ENCODE measurements at regions not wholly inside any gene's neighbourhood (a gene's known extent, or its start where the extent isn't known, plus 50 kb on each side); places are given as distances from the start of the nearest gene placed in this dataset.

DNA sequence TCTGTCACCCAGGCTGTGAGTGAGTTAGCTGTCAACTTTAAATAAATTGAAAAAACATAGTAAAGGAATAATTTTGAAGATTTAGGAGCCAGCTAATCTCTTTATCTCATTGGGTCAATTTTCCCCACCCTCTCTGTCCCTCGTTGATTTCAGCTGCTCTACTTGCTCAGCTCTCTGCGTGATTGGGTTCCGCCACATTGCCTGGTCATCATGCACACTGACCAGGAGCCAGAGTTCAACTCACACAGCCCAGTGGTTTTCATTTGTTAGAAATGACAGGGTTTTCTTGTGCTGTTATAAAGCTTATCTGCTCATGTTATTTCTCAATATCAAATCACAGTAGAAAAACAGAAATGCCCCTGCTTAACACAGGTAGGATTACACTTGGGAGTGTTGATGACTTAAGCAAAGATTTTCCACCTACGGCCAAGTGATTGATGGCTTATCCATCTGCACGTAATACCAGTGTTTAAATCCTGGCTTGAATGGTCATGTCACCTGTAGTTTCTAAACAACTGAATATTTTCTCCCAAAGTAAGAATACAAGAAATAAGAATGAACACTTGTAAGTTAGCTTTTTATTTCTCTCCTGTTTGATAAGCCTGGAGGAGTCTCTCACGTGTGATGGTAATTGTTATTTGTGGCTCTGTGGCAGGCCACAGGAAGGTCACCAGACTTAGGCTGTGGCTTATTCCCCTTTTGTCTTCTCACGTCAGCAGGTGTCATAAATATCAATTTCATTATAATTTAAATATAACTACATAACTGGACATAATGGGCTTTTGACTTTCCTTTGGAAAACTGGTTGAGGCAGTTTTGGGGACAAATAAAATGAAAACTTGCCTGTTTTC, 367.2 kb upstream of the DDHD1 start:
- H3K27me3 ChIP-seq (replicated peaks; ENCODE audit: control insufficient read depth, insufficient read depth, low read length, poor library complexity, severe bottlenecking), result no peaks in the 10 kb centered on the region
- H3K36me3 ChIP-seq (ENCODE audit: control insufficient read depth, insufficient read depth, low read length), result no peaks in the 10 kb centered on the region
- no peak overlapping the region for H3K4me3 ChIP-seq (ENCODE audit: insufficient read depth, low read depth, low read length, poor library complexity, severe bottlenecking)
- no peaks in the 10 kb centered on the region for H3K9me3 ChIP-seq (ENCODE audit: control insufficient read depth, low read length)
- no peak overlapping the region for H3K27ac ChIP-seq (ENCODE audit: insufficient read depth, low read length, poor library complexity, severe bottlenecking)
- no peak for DNase-seq
- H3K4me1 ChIP-seq (ENCODE audit: control insufficient read depth, insufficient read depth, low read length, poor library complexity, severe bottlenecking), result no peaks in the 10 kb centered on the region

DNA sequence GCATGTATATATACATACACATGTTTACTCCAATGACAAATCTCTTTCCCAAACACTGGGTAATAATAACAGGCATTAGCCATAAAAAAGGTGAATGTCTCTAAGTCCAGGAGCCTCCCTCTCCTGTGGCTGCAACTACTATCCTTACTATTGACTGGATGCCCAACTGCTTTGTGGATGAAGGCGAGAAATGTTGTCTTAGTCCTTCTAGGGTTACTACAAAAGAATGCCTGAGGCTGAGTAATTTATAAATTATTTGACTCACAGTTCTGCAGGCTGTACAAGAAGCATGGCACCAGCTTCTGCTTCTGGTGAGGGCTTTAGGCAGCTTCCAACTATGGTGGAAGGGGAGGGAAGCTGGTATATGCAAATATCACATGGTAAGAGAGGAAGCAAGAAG, 366.0 kb upstream of the DDHD1 start:
- no peaks in the 10 kb centered on the region for H3K36me3 ChIP-seq (ENCODE audit: control insufficient read depth, insufficient read depth, low read length)
- no peak overlapping the region for H3K4me3 ChIP-seq (ENCODE audit: insufficient read depth, low read depth, low read length, poor library complexity, severe bottlenecking)
- no peak for DNase-seq
- no peak overlapping the region for H3K27ac ChIP-seq (ENCODE audit: insufficient read depth, low read length, poor library complexity, severe bottlenecking)
- H3K27me3 ChIP-seq (replicated peaks; ENCODE audit: control insufficient read depth, insufficient read depth, low read length, poor library complexity, severe bottlenecking), result no peaks in the 10 kb centered on the region
- no peaks in the 10 kb centered on the region for H3K4me1 ChIP-seq (ENCODE audit: control insufficient read depth, insufficient read depth, low read length, poor library complexity, severe bottlenecking)
- H3K9me3 ChIP-seq (ENCODE audit: control insufficient read depth, low read length), result no peaks in the 10 kb centered on the region

DNA sequence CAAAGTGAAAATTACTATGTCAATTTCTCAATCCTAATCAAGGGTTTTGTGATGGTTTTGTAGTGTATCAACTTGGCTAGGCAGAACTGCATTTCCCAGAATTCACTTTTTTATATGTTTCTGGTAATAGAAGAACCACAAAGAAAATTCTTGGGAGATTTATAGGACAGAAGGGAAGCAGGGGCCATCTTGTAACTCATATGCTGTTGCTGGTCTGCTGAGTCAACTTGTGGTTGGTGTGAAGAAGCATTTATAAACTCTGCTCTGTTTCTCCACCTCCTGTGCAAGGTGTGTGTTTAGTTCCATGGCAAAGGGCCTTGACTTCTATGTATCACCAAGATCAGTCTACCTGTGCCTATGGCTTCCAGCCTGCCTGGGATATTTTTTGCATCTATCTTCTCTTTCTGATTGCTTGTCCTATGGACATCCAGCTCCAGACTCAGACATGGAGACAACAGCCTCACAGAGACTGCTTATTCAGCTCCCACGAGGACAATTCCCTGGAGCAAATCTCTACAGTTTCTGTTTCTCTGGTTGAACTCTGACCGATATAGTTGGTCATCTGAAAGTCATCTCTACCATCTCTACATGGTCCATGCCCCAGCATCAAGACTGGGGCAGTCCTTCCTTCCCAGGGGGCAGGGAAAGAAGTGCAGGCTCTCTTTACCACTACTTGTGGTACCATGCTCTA, 364.3 kb upstream of the DDHD1 start:
- no peak for DNase-seq
- H3K36me3 ChIP-seq (ENCODE audit: control insufficient read depth, insufficient read depth, low read length), result no peaks in the 10 kb centered on the region
- H3K4me3 ChIP-seq (ENCODE audit: insufficient read depth, low read depth, low read length, poor library complexity, severe bottlenecking), result no peak overlapping the region
- H3K27me3 ChIP-seq (replicated peaks; ENCODE audit: control insufficient read depth, insufficient read depth, low read length, poor library complexity, severe bottlenecking), result no peaks in the 10 kb centered on the region
- no peaks in the 10 kb centered on the region for H3K4me1 ChIP-seq (ENCODE audit: control insufficient read depth, insufficient read depth, low read length, poor library complexity, severe bottlenecking)
- no peaks in the 10 kb centered on the region for H3K9me3 ChIP-seq (ENCODE audit: control insufficient read depth, low read length)
- no peak overlapping the region for H3K27ac ChIP-seq (ENCODE audit: insufficient read depth, low read length, poor library complexity, severe bottlenecking)

DNA sequence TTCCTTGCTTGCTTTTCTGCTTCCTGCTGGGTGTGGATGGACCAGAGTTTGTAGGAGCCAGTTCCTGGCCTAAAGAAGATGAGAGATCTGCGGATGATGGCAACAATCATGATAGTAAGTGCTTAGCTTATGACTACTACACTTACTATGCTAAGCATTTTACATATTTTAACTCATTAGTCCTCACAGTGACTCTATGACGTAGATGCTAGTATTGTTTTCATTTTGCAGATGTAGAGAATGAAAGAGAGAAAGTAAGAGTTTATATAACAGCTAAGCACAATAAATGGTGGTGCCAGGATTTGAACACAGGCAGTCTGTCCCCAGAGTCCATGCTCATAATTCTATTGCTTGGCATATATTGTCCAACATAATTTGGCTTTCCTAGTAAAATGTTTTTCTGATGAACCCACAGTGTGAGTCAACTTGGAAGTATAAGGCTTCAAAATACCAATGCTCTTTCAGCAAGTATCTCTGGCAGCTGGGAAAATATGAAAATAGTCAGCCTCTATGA, 363.2 kb upstream of the DDHD1 start:
- H3K27me3 ChIP-seq (replicated peaks; ENCODE audit: control insufficient read depth, insufficient read depth, low read length, poor library complexity, severe bottlenecking), result no peaks in the 10 kb centered on the region
- H3K4me3 ChIP-seq (ENCODE audit: insufficient read depth, low read depth, low read length, poor library complexity, severe bottlenecking), result no peak overlapping the region
- no peaks in the 10 kb centered on the region for H3K9me3 ChIP-seq (ENCODE audit: control insufficient read depth, low read length)
- H3K36me3 ChIP-seq (ENCODE audit: control insufficient read depth, insufficient read depth, low read length), result no peaks in the 10 kb centered on the region
- H3K4me1 ChIP-seq (ENCODE audit: control insufficient read depth, insufficient read depth, low read length, poor library complexity, severe bottlenecking), result no peaks in the 10 kb centered on the region
- no peak overlapping the region for H3K27ac ChIP-seq (ENCODE audit: insufficient read depth, low read length, poor library complexity, severe bottlenecking)
- DNase-seq, result no peak

DNA sequence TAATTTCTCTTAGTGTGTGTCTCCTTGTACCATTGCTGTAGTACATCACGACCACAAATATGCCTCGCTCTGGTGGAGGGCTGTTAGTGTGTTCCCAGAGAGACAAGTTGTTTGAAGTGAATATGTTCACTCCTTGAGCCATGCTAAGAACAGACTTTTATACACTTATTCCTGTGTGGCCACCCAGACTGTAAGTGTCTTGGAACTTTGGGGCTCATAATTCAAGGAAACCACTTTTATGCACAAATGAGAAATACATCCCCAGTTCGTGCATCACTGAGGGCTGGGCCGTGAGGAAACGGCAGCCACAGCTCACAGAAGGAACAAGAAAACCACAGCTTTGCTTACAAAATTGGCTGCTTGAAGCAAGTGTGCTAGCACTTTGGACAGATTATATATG, 362.2 kb upstream of the DDHD1 start:
- no peak overlapping the region for H3K27ac ChIP-seq (ENCODE audit: insufficient read depth, low read length, poor library complexity, severe bottlenecking)
- no peak for DNase-seq
- H3K4me1 ChIP-seq (ENCODE audit: control insufficient read depth, insufficient read depth, low read length, poor library complexity, severe bottlenecking), result no peaks in the 10 kb centered on the region

DNA sequence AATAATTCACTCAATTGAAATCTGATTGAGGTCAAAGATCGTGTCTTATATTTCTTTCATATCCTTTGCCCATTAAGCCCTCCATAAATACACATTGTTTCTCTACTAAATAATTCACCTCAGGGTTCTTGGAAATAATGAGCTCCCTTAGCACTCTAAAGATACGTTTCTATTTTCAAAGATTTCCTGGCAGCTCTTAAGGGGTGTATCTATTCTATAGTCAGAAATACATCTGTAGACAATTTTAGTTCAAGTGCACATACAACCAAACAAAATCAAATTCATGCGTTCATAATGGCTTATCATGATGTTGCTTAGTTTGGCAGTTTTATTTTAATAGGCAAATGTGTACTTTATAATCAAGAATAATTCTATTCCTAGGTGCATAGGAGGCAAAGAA, 361.1 kb upstream of the DDHD1 start:
- Histone ChIP-seq H3K36me3 (ENCODE audit: control insufficient read depth, insufficient read depth, low read length) (no peaks in the 10 kb centered on the region), H3K27me3 (replicated peaks; ENCODE audit: control insufficient read depth, insufficient read depth, low read length, poor library complexity, severe bottlenecking) (no peaks in the 10 kb centered on the region), H3K4me3 (ENCODE audit: insufficient read depth, low read depth, low read length, poor library complexity, severe bottlenecking) (no peak overlapping the region), H3K4me1 (ENCODE audit: control insufficient read depth, insufficient read depth, low read length, poor library complexity, severe bottlenecking) (no peaks in the 10 kb centered on the region), H3K9me3 (ENCODE audit: control insufficient read depth, low read length) (no peaks in the 10 kb centered on the region), H3K27ac (ENCODE audit: insufficient read depth, low read length, poor library complexity, severe bottlenecking) (no peak overlapping the region)
- DNase-seq, result no peak

More for the DNA sequence above, 362.2 kb upstream of the DDHD1 start:
- H3K9me3 ChIP-seq (ENCODE audit: control insufficient read depth, low read length), result no peaks in the 10 kb centered on the region
- no peaks in the 10 kb centered on the region for H3K36me3 ChIP-seq (ENCODE audit: control insufficient read depth, insufficient read depth, low read length)
- H3K4me3 ChIP-seq (ENCODE audit: insufficient read depth, low read depth, low read length, poor library complexity, severe bottlenecking), result no peak overlapping the region
- H3K27me3 ChIP-seq (replicated peaks; ENCODE audit: control insufficient read depth, insufficient read depth, low read length, poor library complexity, severe bottlenecking), result no peaks in the 10 kb centered on the region

DNA sequence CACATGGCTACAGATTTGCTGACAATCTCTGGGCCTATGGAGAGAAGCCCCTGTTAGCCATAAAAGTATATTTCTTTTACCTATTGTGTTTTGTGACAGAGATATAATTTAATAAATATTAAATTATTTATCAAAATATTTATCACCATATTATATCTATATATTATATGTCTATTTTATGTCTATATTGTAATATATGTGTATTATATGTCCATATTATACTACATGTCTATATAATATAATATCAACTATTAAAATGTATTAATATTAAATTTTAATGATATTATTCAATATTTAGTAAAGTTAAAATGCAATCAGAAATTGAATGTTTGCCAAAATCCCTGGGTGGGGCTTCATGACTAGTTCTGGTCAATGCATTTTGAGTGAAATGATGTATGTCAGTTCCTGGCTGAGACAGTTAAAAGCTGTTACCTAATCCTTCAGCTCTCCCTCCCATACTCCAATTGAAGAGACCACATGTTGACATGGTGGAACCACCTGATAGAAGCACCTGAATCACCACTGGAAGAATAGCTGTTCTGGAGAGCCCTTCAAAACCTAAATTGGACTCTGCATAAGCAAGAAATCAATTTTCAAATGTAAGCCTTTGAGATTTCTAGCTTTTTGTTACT, 357.3 kb upstream of the DDHD1 start:
- Histone ChIP-seq H3K4me3 (ENCODE audit: insufficient read depth, low read depth, low read length, poor library complexity, severe bottlenecking) (no peak overlapping the region), H3K27ac (ENCODE audit: insufficient read depth, low read length, poor library complexity, severe bottlenecking) (no peak overlapping the region), H3K4me1 (ENCODE audit: control insufficient read depth, insufficient read depth, low read length, poor library complexity, severe bottlenecking) (no peaks in the 10 kb centered on the region), H3K9me3 (ENCODE audit: control insufficient read depth, low read length) (no peaks in the 10 kb centered on the region), H3K27me3 (replicated peaks; ENCODE audit: control insufficient read depth, insufficient read depth, low read length, poor library complexity, severe bottlenecking) (no peaks in the 10 kb centered on the region), H3K36me3 (ENCODE audit: control insufficient read depth, insufficient read depth, low read length) (no peaks in the 10 kb centered on the region)
- DNase-seq, result no peak

DNA sequence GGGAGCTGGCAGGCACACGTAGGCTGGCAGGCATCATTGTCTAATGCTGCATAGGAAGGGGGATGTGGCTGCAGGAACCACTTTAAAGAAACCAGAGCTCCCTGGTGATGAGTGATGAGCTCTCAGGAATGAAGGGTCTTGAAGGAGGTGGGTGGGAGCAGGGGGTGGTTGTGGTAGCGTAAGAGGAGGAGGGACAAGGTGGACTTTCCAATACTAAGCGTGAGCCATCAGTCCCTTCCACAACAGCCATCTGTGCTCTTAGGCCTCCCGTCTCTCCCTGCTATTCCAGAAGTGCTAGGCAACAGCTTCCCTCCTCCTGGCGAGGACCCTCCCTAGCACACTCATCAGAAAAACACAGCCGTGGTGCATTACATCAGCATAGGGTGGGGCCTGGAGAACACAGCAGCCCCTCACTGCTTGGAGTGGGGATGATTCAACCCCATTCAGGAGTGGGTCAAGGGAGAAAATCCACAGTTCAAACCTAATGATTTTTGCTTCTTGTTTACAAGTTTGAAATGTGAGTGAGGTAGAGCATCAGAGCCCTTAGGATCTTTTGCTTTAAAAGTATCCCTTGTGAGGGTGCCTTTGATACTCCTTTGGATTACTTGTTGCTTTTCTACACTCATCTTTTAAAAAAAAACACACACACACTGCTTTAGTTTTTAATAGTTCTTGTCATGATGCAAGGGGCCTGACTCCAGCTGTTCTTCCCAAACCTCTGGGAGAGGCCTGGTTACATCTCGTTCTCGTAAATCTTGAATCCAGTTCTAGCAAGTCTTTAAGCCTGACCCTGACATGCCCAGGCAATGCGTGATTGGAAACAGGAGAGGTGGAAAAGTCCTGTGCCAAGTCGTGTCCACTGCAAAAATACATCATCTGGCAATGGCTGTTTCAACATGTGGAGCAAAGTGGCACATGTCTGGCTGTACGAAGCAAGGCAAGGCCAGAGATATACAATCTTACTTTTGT, 356.4 kb upstream of the DDHD1 start:
- no peak for DNase-seq
- H3K36me3 ChIP-seq (ENCODE audit: control insufficient read depth, insufficient read depth, low read length), result no peaks in the 10 kb centered on the region
- H3K27me3 ChIP-seq (replicated peaks; ENCODE audit: control insufficient read depth, insufficient read depth, low read length, poor library complexity, severe bottlenecking), result no peaks in the 10 kb centered on the region
- no peaks in the 10 kb centered on the region for H3K4me1 ChIP-seq (ENCODE audit: control insufficient read depth, insufficient read depth, low read length, poor library complexity, severe bottlenecking)
- no peak overlapping the region for H3K4me3 ChIP-seq (ENCODE audit: insufficient read depth, low read depth, low read length, poor library complexity, severe bottlenecking)
- no peak overlapping the region for H3K27ac ChIP-seq (ENCODE audit: insufficient read depth, low read length, poor library complexity, severe bottlenecking)
- H3K9me3 ChIP-seq (ENCODE audit: control insufficient read depth, low read length), result no peaks in the 10 kb centered on the region

DNA sequence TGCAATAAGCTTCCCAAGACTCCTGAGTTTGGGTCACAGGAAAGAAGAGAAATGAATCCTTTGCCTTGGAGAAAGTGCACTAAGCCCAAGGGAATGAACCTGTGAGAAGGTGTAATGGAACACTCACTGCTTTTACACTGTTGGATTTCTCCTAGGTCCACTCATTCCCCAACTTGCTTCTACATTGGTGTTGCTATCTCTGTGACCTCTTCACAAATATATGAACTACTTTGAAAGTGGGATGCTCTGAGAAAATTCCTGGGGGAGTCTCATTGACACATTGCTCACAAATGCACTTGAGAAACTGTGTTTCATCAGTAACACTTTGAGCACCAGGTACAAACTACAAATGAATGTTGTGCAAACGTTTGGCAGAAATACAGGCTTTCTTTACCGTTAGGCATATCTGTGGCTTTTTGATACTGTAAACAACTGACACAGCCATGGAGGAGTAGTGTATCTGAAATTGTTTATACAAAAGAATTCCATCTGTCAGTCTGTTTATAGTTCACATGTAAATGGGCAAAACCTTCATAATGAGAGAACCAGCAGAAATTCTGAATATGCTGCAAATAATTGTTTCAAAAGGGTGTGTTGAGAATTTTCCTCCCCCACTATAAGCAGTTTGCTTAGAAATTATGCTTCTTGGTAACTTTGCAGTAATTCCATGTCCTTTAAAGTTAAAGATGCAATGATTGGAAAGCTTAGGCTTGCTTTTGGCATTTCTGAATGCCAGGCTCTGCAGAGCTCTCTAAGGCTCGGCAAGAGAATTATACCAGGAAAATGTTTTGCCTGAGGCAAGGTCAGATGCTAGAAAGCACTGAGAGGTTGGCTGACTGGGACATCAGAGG, 348.5 kb upstream of the DDHD1 start:
- no peak overlapping the region for H3K4me3 ChIP-seq (ENCODE audit: insufficient read depth, low read depth, low read length, poor library complexity, severe bottlenecking)
- H3K27me3 ChIP-seq (replicated peaks; ENCODE audit: control insufficient read depth, insufficient read depth, low read length, poor library complexity, severe bottlenecking), result no peaks in the 10 kb centered on the region
- no peaks in the 10 kb centered on the region for H3K4me1 ChIP-seq (ENCODE audit: control insufficient read depth, insufficient read depth, low read length, poor library complexity, severe bottlenecking)
- no peak for DNase-seq
- H3K36me3 ChIP-seq (ENCODE audit: control insufficient read depth, insufficient read depth, low read length), result no peaks in the 10 kb centered on the region
- no peak overlapping the region for H3K27ac ChIP-seq (ENCODE audit: insufficient read depth, low read length, poor library complexity, severe bottlenecking)
- H3K9me3 ChIP-seq (ENCODE audit: control insufficient read depth, low read length), result no peaks in the 10 kb centered on the region

Data from effector memory CD4-positive, alpha-beta T cell (primary cell).